Choroid plexus epithelial cell (primary cell): ENCODE measurements at regions not wholly inside any gene's neighbourhood (a gene's known extent, or its start where the extent isn't known, plus 50 kb on each side); places are given as distances from the start of the nearest gene placed in this dataset.

ENCODE experiments used
- DNase-seq: peaks from one replicate; pipeline ENCODE4 v3.0.0-alpha.2; 2010; ENCODE audit warnings: low read depth
- H3K4me3 ChIP-seq: 2 replicates; pipeline ENCODE4 v1.5.1; 2011; ENCODE audit warnings: low read depth, mild to moderate bottlenecking, control low read depth, low read length, moderate library complexity
- CTCF ChIP-seq: conservative IDR thresholded peaks from 2 replicates; pipeline ENCODE4 v1.5.1; 2011; ENCODE audit warnings: low read depth, mild to moderate bottlenecking, control low read depth, inconsistent platforms, low read length, moderate library complexity

- no peak overlapping the region for H3K4me3 ChIP-seq
- no peak for DNase-seq
- TF ChIP-seq CTCF = no peak
Measured at GRCh38 chr4:36422607-36423006, 141.2 kb downstream of the DTHD1 start.

- DNase-seq = no peak
- H3K4me3 ChIP-seq = no peak overlapping the region
- no peak for TF ChIP-seq CTCF
Measured at GRCh38 chr4:36426741-36427140, 145.3 kb downstream of the DTHD1 start.

GRCh38 chr4:36427696-36428095, 146.3 kb downstream of the DTHD1 start:
- H3K4me3 ChIP-seq = no peak overlapping the region
- no peak for TF ChIP-seq CTCF
- no peak for DNase-seq

GRCh38 chr4:36432586-36432985, 151.2 kb downstream of the DTHD1 start:
- no peak for DNase-seq
- TF ChIP-seq CTCF = no peak
- H3K4me3 ChIP-seq = no peak overlapping the region

- DNase-seq = no peak
- TF ChIP-seq CTCF = no peak
- H3K4me3 ChIP-seq = no peak overlapping the region
Measured at GRCh38 chr4:36439556-36439955, 158.1 kb downstream of the DTHD1 start.

- no peak for TF ChIP-seq CTCF
- H3K4me3 ChIP-seq = no peak overlapping the region
- no peak for DNase-seq
Measured at GRCh38 chr4:36445480-36445879, 164.1 kb downstream of the DTHD1 start.

GRCh38 chr4:36446275-36446674, 164.9 kb downstream of the DTHD1 start:
- DNase-seq = no peak
- TF ChIP-seq CTCF = no peak
- no peak overlapping the region for H3K4me3 ChIP-seq
